ENCODE measurements at regions not wholly inside any gene's neighbourhood (a gene's known extent, or its start where the extent isn't known, plus 50 kb on each side); places are given as distances from the start of the nearest gene placed in this dataset.

- Histone ChIP-seq H3K4me2 (ENCODE audit: low read length) (no peak overlapping the region), H4K20me1 (ENCODE audit: control insufficient read depth, insufficient read depth, low read depth, low read length) (no peaks in the 10 kb centered on the region), H3K4me3 (ENCODE audit: low read length) (no peak overlapping the region), H3K36me3 (ENCODE audit: control insufficient read depth, low read length) (no peaks in the 10 kb centered on the region), H3K9me3 (ENCODE audit: control insufficient read depth, insufficient read depth, low read length) (no peaks in the 10 kb centered on the region), H3K27ac (ENCODE audit: low read depth, low read length) (no peak overlapping the region), H3F3A (ENCODE audit: control insufficient read depth, insufficient read depth) (no peaks in the 10 kb centered on the region), H3K4me1 (ENCODE audit: control insufficient read depth, low read length) (no peaks in the 10 kb centered on the region), H3K9me2 (replicated peaks; ENCODE audit: control insufficient read depth, low read length) (no peaks in the 10 kb centered on the region), H3K27me3 (ENCODE audit: control insufficient read depth, low read length) (no peaks in the 10 kb centered on the region), H3K79me2 (ENCODE audit: control insufficient read depth, low read length) (no peaks in the 10 kb centered on the region)
- TF ChIP-seq EZH2phosphoT487 (IDR thresholded peaks at IDR 0.05; ENCODE audit: borderline replicate concordance, low read length) (no peak), CTCF (IDR thresholded peaks at IDR 0.05; ENCODE audit: low read depth, low read length, poor library complexity, severe bottlenecking) (no peak)
Observed at GRCh38 chr11:127677660-127678425, 677.3 kb upstream of the KIRREL3 start.

DNA sequence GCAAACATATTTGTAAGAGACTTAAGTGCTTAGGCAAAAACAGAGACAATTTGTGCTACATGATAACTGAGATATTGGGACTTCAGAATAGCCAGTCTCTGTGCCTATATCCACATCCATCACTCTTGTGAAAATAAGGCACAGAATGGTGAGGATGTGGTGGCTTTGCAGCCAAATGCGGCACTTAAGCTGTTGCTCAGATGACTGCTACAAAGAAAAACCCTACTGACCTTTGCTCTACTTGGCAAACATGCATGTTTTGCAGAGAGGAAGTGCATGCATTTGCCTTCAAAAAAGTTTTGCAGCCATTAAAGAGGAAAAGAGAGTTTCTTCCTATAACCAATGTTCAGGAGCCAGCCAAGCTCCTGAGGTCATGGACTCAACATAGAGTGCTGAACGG lies 675.0 kb upstream of the KIRREL3 start:
- H3K4me1 ChIP-seq (ENCODE audit: control insufficient read depth, low read length): no peaks in the 10 kb centered on the region
- no peak overlapping the region for H3K4me2 ChIP-seq (ENCODE audit: low read length)
- no peak for TF ChIP-seq CTCF (IDR thresholded peaks at IDR 0.05; ENCODE audit: low read depth, low read length, poor library complexity, severe bottlenecking)
- no peaks in the 10 kb centered on the region for H3K9me3 ChIP-seq (ENCODE audit: control insufficient read depth, insufficient read depth, low read length)
- H4K20me1 ChIP-seq (ENCODE audit: control insufficient read depth, insufficient read depth, low read depth, low read length): no peaks in the 10 kb centered on the region
- H3K27ac ChIP-seq (ENCODE audit: low read depth, low read length): no peak overlapping the region
- H3K9me2 ChIP-seq (replicated peaks; ENCODE audit: control insufficient read depth, low read length): no peaks in the 10 kb centered on the region
- no peaks in the 10 kb centered on the region for H3K36me3 ChIP-seq (ENCODE audit: control insufficient read depth, low read length)
- no peaks in the 10 kb centered on the region for H3F3A ChIP-seq (ENCODE audit: control insufficient read depth, insufficient read depth)
- H3K27me3 ChIP-seq (ENCODE audit: control insufficient read depth, low read length): no peaks in the 10 kb centered on the region
- H3K79me2 ChIP-seq (ENCODE audit: control insufficient read depth, low read length): no peaks in the 10 kb centered on the region
- no peak overlapping the region for H3K4me3 ChIP-seq (ENCODE audit: low read length)

GRCh38 chr11:127674754-127675153 lies 674.2 kb upstream of the KIRREL3 start:
- no peaks in the 10 kb centered on the region for H3K9me2 ChIP-seq (replicated peaks; ENCODE audit: control insufficient read depth, low read length)
- H3K27me3 ChIP-seq (ENCODE audit: control insufficient read depth, low read length): no peaks in the 10 kb centered on the region
- H3K27ac ChIP-seq (ENCODE audit: low read depth, low read length): no peak overlapping the region
- no peaks in the 10 kb centered on the region for H3F3A ChIP-seq (ENCODE audit: control insufficient read depth, insufficient read depth)
- H4K20me1 ChIP-seq (ENCODE audit: control insufficient read depth, insufficient read depth, low read depth, low read length): no peaks in the 10 kb centered on the region
- H3K4me3 ChIP-seq (ENCODE audit: low read length): no peak overlapping the region
- no peaks in the 10 kb centered on the region for H3K79me2 ChIP-seq (ENCODE audit: control insufficient read depth, low read length)
- no peaks in the 10 kb centered on the region for H3K4me1 ChIP-seq (ENCODE audit: control insufficient read depth, low read length)
- H3K36me3 ChIP-seq (ENCODE audit: control insufficient read depth, low read length): no peaks in the 10 kb centered on the region
- TF ChIP-seq CTCF (IDR thresholded peaks at IDR 0.05; ENCODE audit: low read depth, low read length, poor library complexity, severe bottlenecking) (no peak), EZH2phosphoT487 (IDR thresholded peaks at IDR 0.05; ENCODE audit: borderline replicate concordance, low read length) (no peak)
- no peaks in the 10 kb centered on the region for H3K9me3 ChIP-seq (ENCODE audit: control insufficient read depth, insufficient read depth, low read length)
- no peak overlapping the region for H3K4me2 ChIP-seq (ENCODE audit: low read length)

Data from DOHH2 (cell line).